GM23338 (cell line): ENCODE measurements at regions not wholly inside any gene's neighbourhood (a gene's known extent, or its start where the extent isn't known, plus 50 kb on each side); places are given as distances from the start of the nearest gene placed in this dataset.

Source experiments
- ATAC-seq: fragments of 200-7000 bp; cut with Tn5 transposase; 3 replicates; pipeline ENCODE4 v1.9.1; 2020
- DNase-seq: peaks from one replicate; pipeline ENCODE4 v3.0.0-alpha.2; 2015; ENCODE audit warnings: low spot score
- H2AFZ ChIP-seq: fragments of 200-600 bp; sonication (generic); 2 replicates; pipeline ENCODE4 v1.8.0; 2016; ENCODE audit warnings: antibody characterized with exemption, mild to moderate bottlenecking, moderate library complexity
- H3F3A ChIP-seq: fragments of 200-600 bp; sonication (generic); replicated peaks from 2 replicates; pipeline ENCODE4 v1.8.0; 2017; ENCODE audit warnings: antibody characterized with exemption, mixed run types, low read depth
- H3K27ac ChIP-seq: fragments of 200-600 bp; sonication (generic); 2 replicates; pipeline ENCODE4 v1.6.1; 2016; ENCODE audit warnings: low read depth
- H3K27me3 ChIP-seq: fragments of 200-600 bp; sonication (generic); 2 replicates; pipeline ENCODE4 v1.8.0; 2016; ENCODE audit warnings: mild to moderate bottlenecking, mixed run types, moderate library complexity; ENCODE audit not compliant: insufficient read depth
- H3K36me3 ChIP-seq: fragments of 200-600 bp; sonication (generic); 2 replicates; pipeline ENCODE4 v1.8.0; 2016; ENCODE audit warnings: mild to moderate bottlenecking; ENCODE audit not compliant: insufficient read depth
- H3K4me1 ChIP-seq: fragments of 200-600 bp; sonication (generic); 2 replicates; pipeline ENCODE4 v1.8.0; 2016; ENCODE audit warnings: mild to moderate bottlenecking, moderate library complexity; ENCODE audit not compliant: insufficient read depth
- H3K4me2 ChIP-seq: fragments of 200-600 bp; sonication (generic); 2 replicates; pipeline ENCODE4 v1.7.1; 2017; ENCODE audit warnings: mixed run types
- H3K4me3 ChIP-seq: fragments of 200-600 bp; sonication (generic); 2 replicates; pipeline ENCODE4 v1.6.1; 2016; ENCODE audit warnings: mixed run types
- H3K79me2 ChIP-seq: fragments of 200-600 bp; sonication (generic); replicated peaks from 2 replicates; pipeline ENCODE4 v1.8.0; 2017; ENCODE audit warnings: mild to moderate bottlenecking; ENCODE audit not compliant: insufficient read depth
- H3K9me2 ChIP-seq: fragments of 200-600 bp; sonication (generic); 2 replicates; pipeline ENCODE4 v1.8.0; 2017; ENCODE audit not compliant: insufficient read depth
- H4K20me1 ChIP-seq: fragments of 200-600 bp; sonication (generic); replicated peaks from 2 replicates; pipeline ENCODE4 v1.8.0; 2017; ENCODE audit warnings: mild to moderate bottlenecking; ENCODE audit not compliant: insufficient read depth
- H3K27ac Mint-ChIP-seq: 2 replicates; pipeline ENCODE4 v1.8.0; 2020; ENCODE audit warnings: inconsistent platforms, mild to moderate bottlenecking, moderate library complexity, mixed read lengths
- H3K27me3 Mint-ChIP-seq: 3 replicates; pipeline ENCODE4 v1.8.0; 2022; ENCODE audit warnings: low read depth, mild to moderate bottlenecking, moderate library complexity, mixed read lengths, inconsistent platforms; ENCODE audit not compliant: insufficient read depth, poor library complexity
- H3K36me3 Mint-ChIP-seq: 3 replicates; pipeline ENCODE4 v1.8.0; 2021; ENCODE audit warnings: low read depth, mild to moderate bottlenecking, inconsistent platforms, moderate library complexity, mixed read lengths
- H3K4me1 Mint-ChIP-seq: 3 replicates; pipeline ENCODE4 v1.8.0; 2020; ENCODE audit warnings: mild to moderate bottlenecking, inconsistent platforms, mixed read lengths
- H3K4me3 Mint-ChIP-seq: 3 replicates; pipeline ENCODE4 v1.8.0; 2021; ENCODE audit warnings: moderate library complexity, mild to moderate bottlenecking, inconsistent platforms, mixed read lengths
- H3K9me3 Mint-ChIP-seq: 3 replicates; pipeline ENCODE4 v1.8.0; 2020; ENCODE audit warnings: moderate library complexity, mild to moderate bottlenecking, inconsistent platforms, mixed read lengths
- CREB1 ChIP-seq: fragments of 250-450 bp; sonication (Bioruptor Pico); IDR thresholded peaks from 2 replicates; pipeline ENCODE4 v1.5.0; 2020; ENCODE audit warnings: low read depth, mild to moderate bottlenecking, moderate library complexity
- ETS1 ChIP-seq: IDR thresholded peaks from 2 replicates; pipeline ENCODE4 v1.6.1; 2016; ENCODE audit warnings: antibody characterized with exemption
- EZH2 ChIP-seq: fragments of 200-600 bp; sonication (generic); IDR thresholded peaks from one replicate; pipeline ENCODE4 v1.8.0; 2017; ENCODE audit warnings: antibody characterized with exemption, mild to moderate bottlenecking, low read depth; ENCODE audit not compliant: unreplicated experiment
- JUNB ChIP-seq: IDR thresholded peaks from one replicate; pipeline ENCODE4 v1.6.1; 2016; ENCODE audit warnings: antibody characterized with exemption; ENCODE audit not compliant: unreplicated experiment
- NANOG ChIP-seq: IDR thresholded peaks from 2 replicates; pipeline ENCODE4 v1.6.1; 2016; ENCODE audit warnings: antibody characterized with exemption, borderline replicate concordance
- POLR2AphosphoS5 ChIP-seq: IDR thresholded peaks from 2 replicates; pipeline ENCODE4 v1.6.1; 2016; ENCODE audit warnings: antibody characterized with exemption, low read depth
- REST ChIP-seq: IDR thresholded peaks from one replicate; pipeline ENCODE4 v1.6.1; 2018; ENCODE audit warnings: antibody characterized with exemption; ENCODE audit not compliant: unreplicated experiment
- STAT1 ChIP-seq: IDR thresholded peaks from one replicate; pipeline ENCODE4 v1.6.1; 2016; ENCODE audit warnings: antibody characterized with exemption; ENCODE audit not compliant: unreplicated experiment
- ZNF331 ChIP-seq: fragments of 250-450 bp; sonication (Bioruptor Pico); IDR thresholded peaks from 2 replicates; pipeline ENCODE4 v1.5.0; 2020; ENCODE audit warnings: low read depth, mild to moderate bottlenecking, moderate library complexity

- Histone ChIP-seq H2AFZ (no peak overlapping the region), H4K20me1 (no peaks in the 10 kb centered on the region), H3K4me2 (no peak overlapping the region), H3K4me3 (no peak overlapping the region), H3K4me1 (peaks cover 3% of the 10 kb centered on the region; the same call in 1 of the 2 replicates), H3K36me3 (no peaks in the 10 kb centered on the region), H3K79me2 (no peaks in the 10 kb centered on the region), H3K27ac (no peak overlapping the region), H3K27me3 (no peaks in the 10 kb centered on the region), H3K9me2 (no peaks in the 10 kb centered on the region; the same call in 1 of the 2 replicates), H3F3A (no peaks in the 10 kb centered on the region)
- no peak for TF ChIP-seq ZNF331
- TF ChIP-seq CREB1 (CRISPR knock-in tag): no peak
- TF ChIP-seq NANOG: no peak
- no peak for TF ChIP-seq STAT1
- TF ChIP-seq ETS1: no peak
- no peak for TF ChIP-seq REST
- no peak for TF ChIP-seq EZH2
- TF ChIP-seq JUNB: no peak
- TF ChIP-seq POLR2AphosphoS5: no peak
- Mint-ChIP-seq H3K27ac (no peak overlapping the region), H3K27me3 (peaks cover 5% of the 10 kb centered on the region), H3K4me1 (peaks cover 7% of the 10 kb centered on the region; the same call in 2 of the 3 replicates), H3K9me3 (peaks cover 10% of the 10 kb centered on the region), H3K36me3 (peaks cover 5% of the 10 kb centered on the region; the same call in 2 of the 3 replicates), H3K4me3 (no peak overlapping the region)
- DNase-seq (no peak), ATAC-seq (no peak)
These were observed 1881.7 kb downstream of the ARAP2 start for GRCh38 chr4:34362654-34363053.

GRCh38 chr4:34363842-34364241 is 1880.5 kb downstream of the ARAP2 start:
- Histone ChIP-seq H3K79me2 (no peaks in the 10 kb centered on the region), H3K4me2 (no peak overlapping the region), H3F3A (no peaks in the 10 kb centered on the region), H2AFZ (no peak overlapping the region), H3K9me2 (no peaks in the 10 kb centered on the region), H3K36me3 (no peaks in the 10 kb centered on the region), H4K20me1 (no peaks in the 10 kb centered on the region), H3K27ac (no peak overlapping the region), H3K4me3 (no peak overlapping the region), H3K27me3 (no peaks in the 10 kb centered on the region), H3K4me1 (peaks cover 3% of the 10 kb centered on the region; the same call in 1 of the 2 replicates)
- Mint-ChIP-seq H3K36me3 (peaks cover 5% of the 10 kb centered on the region; the same call in 2 of the 3 replicates), H3K4me1 (peaks cover 7% of the 10 kb centered on the region; the same call in 2 of the 3 replicates), H3K27ac (no peak overlapping the region), H3K9me3 (peaks cover 10% of the 10 kb centered on the region), H3K27me3 (peaks cover 5% of the 10 kb centered on the region), H3K4me3 (no peak overlapping the region)
- TF ChIP-seq NANOG (no peak), JUNB (no peak)
- no peak for DNase-seq
- ATAC-seq: no peak
